Endothelial cell of umbilical vein (primary cell): ENCODE measurements at regions not wholly inside any gene's neighbourhood (a gene's known extent, or its start where the extent isn't known, plus 50 kb on each side); places are given as distances from the start of the nearest gene placed in this dataset.

ENCODE experiments used
- BruUV-seq: library from RNA; stranded (reverse); fragments of 400-500 nt; replicated peaks from 2 replicates; lab custom pipeline; 2021; lab: Mats Ljungman, UMichigan
- CTCF ChIA-PET: fragments of 300-600, 350-600 bp; sonication (Branson Sonifier 250); formaldehyde crosslinking; loops from one replicate; lab custom pipeline; 2021; ENCODE audit warnings: antibody characterized with exemption, inconsistent platforms; lab: Charles Lee
- POLR2A ChIA-PET: fragments of 300-600, 350-600 bp; sonication (Branson Sonifier 250); formaldehyde crosslinking; loops from one replicate; lab custom pipeline; 2021; ENCODE audit warnings: antibody characterized with exemption, inconsistent platforms; lab: Charles Lee
- DNase-seq: peaks from one replicate; pipeline ENCODE4 v3.0.0-alpha.2; 2011; ENCODE audit warnings: low read depth, low spot score
- FAIRE-seq: peaks from 2 replicates; lab custom pipeline; 2011; peaks lifted over from hg19 to GRCh38; lab: Jason Lieb, UNC
- H2AFZ ChIP-seq: 2 replicates; pipeline ENCODE4 v1.6.0; 2012; ENCODE audit warnings: low read depth, low read length, control low read depth, inconsistent platforms
- H3K27ac ChIP-seq: 2 replicates; pipeline ENCODE4 v1.5.1; 2011; ENCODE audit warnings: low read depth, mild to moderate bottlenecking, control low read depth, low read length, moderate library complexity; ENCODE audit not compliant: insufficient read depth
- H3K27me3 ChIP-seq, 2 experiments: 2 replicates each; pipeline versions ENCODE4 v1.6.0 to v1.6.1; 2011; ENCODE audit warnings: low read length in 2 of 2, mixed read lengths in 1 of 2; ENCODE audit not compliant: control insufficient read depth in 2 of 2, insufficient read depth in 2 of 2
- H3K36me3 ChIP-seq, 2 experiments: 2 replicates in 1 of 2; 3 replicates in 1 of 2; pipeline ENCODE4 v1.5.1; 2011; ENCODE audit warnings: low read length in 2 of 2, mild to moderate bottlenecking in 1 of 2, moderate library complexity in 1 of 2; ENCODE audit not compliant: control insufficient read depth in 2 of 2, insufficient read depth in 2 of 2; ENCODE audit errors: extremely low read depth in 1 of 2
- H3K4me1 ChIP-seq: 3 replicates; pipeline ENCODE4 v1.5.1; 2011; ENCODE audit warnings: mild to moderate bottlenecking, low read length; ENCODE audit not compliant: control insufficient read depth, insufficient read depth; ENCODE audit errors: extremely low read depth
- H3K4me2 ChIP-seq: 2 replicates; pipeline ENCODE4 v1.6.1; 2011; ENCODE audit warnings: low read length, control low read depth, mixed read lengths; ENCODE audit not compliant: insufficient read depth
- H3K4me3 ChIP-seq, 3 experiments: fragments of 200-600 bp in 1 of 3; sonication (generic), shearing (Covaris generic) in 1 of 3; replicated peaks in 1 of 3; 2 replicates each; pipeline ENCODE4 v1.5.1; 2011 to 2016; ENCODE audit warnings: control low read depth in 3 of 3, low read length in 3 of 3, mild to moderate bottlenecking in 2 of 3, inconsistent platforms in 1 of 3, low read depth in 1 of 3, moderate library complexity in 1 of 3; ENCODE audit not compliant: insufficient read depth in 1 of 3
- H3K79me2 ChIP-seq: 2 replicates; pipeline ENCODE4 v1.6.0; 2012; ENCODE audit warnings: low read length, inconsistent platforms; ENCODE audit not compliant: control insufficient read depth, insufficient read depth
- H3K9ac ChIP-seq: replicated peaks from 2 replicates; pipeline ENCODE3; 2011; ENCODE audit warnings: low read length, control low read depth; ENCODE audit not compliant: insufficient read depth; ENCODE audit errors: extremely low read depth
- H3K9me1 ChIP-seq: replicated peaks from 3 replicates; pipeline ENCODE4 v1.6.0; 2011; ENCODE audit warnings: mild to moderate bottlenecking, low read length; ENCODE audit not compliant: control insufficient read depth, insufficient read depth; ENCODE audit errors: extremely low read depth
- H3K9me3 ChIP-seq: replicated peaks from 2 replicates; pipeline ENCODE4 v1.5.1; 2012; ENCODE audit warnings: low read length, inconsistent platforms; ENCODE audit not compliant: control insufficient read depth, insufficient read depth
- H4K20me1 ChIP-seq: replicated peaks from 2 replicates; pipeline ENCODE3; 2011; ENCODE audit warnings: mild to moderate bottlenecking, low read length; ENCODE audit not compliant: control insufficient read depth, insufficient read depth; ENCODE audit errors: extremely low read depth
- EZH2 ChIP-seq: IDR thresholded peaks from 2 replicates; pipeline ENCODE4 v1.6.1; 2012; ENCODE audit warnings: borderline replicate concordance, low read depth, mild to moderate bottlenecking, moderate library complexity, low read length, inconsistent platforms; ENCODE audit not compliant: severe bottlenecking
- FOS ChIP-seq: IDR thresholded peaks from 2 replicates; pipeline ENCODE4 v1.6.1; 2011; ENCODE audit warnings: mild to moderate bottlenecking, low read length, moderate library complexity, borderline replicate concordance; ENCODE audit not compliant: insufficient read depth
- GATA2 ChIP-seq: IDR thresholded peaks from 2 replicates; pipeline ENCODE4 v1.7.0; 2011; ENCODE audit warnings: low read depth, mild to moderate bottlenecking, moderate library complexity, mixed read lengths, low read length; ENCODE audit not compliant: insufficient read length, insufficient read depth
- JUN ChIP-seq: IDR thresholded peaks from 2 replicates; pipeline ENCODE4 v1.6.1; 2011; ENCODE audit warnings: borderline replicate concordance, low read depth; ENCODE audit not compliant: insufficient read length, insufficient read depth
- MYC ChIP-seq: IDR thresholded peaks from one replicate; pipeline ENCODE4 v1.6.1; 2011; ENCODE audit warnings: mild to moderate bottlenecking, low read depth, low read length
- POLR2A ChIP-seq: IDR thresholded peaks from 2 replicates; pipeline ENCODE4 v1.6.1; 2012; ENCODE audit warnings: low read depth, mild to moderate bottlenecking, control low read depth, low read length
- POLR2AphosphoS5 ChIP-seq: IDR thresholded peaks from 2 replicates; pipeline ENCODE4 v1.6.1; 2012; ENCODE audit warnings: low read depth, mild to moderate bottlenecking, control low read depth, low read length, moderate library complexity; ENCODE audit not compliant: insufficient read depth
- dilution Hi-C: fragments of 300-500 bp; cut with MboI; formaldehyde crosslinking; loops from one replicate; pipeline ENCODE4 v1.15.0; 2019; ENCODE audit warnings: low sequenced_read_pairs; ENCODE audit not compliant: extremely low pct_ligation_motif_present
- intact Hi-C: fragments of 100-400 bp; cut with micrococcal nuclease; formaldehyde crosslinking; loops from one replicate; pipeline ENCODE4 v1.10.0; 2022
- TF ChIP-seq, protein P1 (sequence below), 2 donors: IDR thresholded peaks; 1 replicate in 1 of 2; 2 replicates in 1 of 2; pipeline ENCODE4 v1.5.1; 2011; ENCODE audit warnings: low read length in 2 of 2, mild to moderate bottlenecking in 2 of 2, moderate library complexity in 2 of 2, control low read depth in 1 of 2, inconsistent platforms in 1 of 2, low read depth in 1 of 2; ENCODE audit not compliant: insufficient read depth in 1 of 2; ENCODE audit errors: extremely low read depth in 1 of 2
- TF ChIP-seq, protein P2 (sequence below): IDR thresholded peaks from 2 replicates; pipeline ENCODE4 v1.6.1; 2011; ENCODE audit not compliant: insufficient read depth, insufficient read length

DNA sequence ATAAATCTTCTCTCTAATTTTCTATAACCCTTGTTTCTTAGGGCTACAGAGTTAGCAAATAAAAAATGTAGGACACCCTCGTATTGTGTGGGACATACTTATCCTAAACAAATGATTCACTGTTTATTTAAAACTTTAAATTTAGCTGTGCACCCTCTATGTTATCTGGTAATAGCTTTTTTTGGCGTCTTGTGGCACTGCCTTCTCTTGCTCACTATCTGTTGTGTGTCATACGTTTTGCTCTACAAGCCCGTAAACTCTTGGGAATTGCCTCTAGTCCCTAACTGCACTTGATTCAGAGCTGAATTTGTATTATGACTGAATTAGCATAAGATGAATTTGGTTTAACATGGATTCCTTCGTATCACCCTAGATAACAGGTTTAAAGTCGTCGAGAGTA lies 144.3 kb upstream of the MYOCD start:
- no peaks in the 10 kb centered on the region for H3K79me2 ChIP-seq
- CTCF ChIA-PET: interaction anchor here (1.0 kb wide), 1 partner anchor 24 kb away, joined by 3 read pairs; no protein-coding TSS in a partner anchor
- no peaks in the 10 kb centered on the region for H3K9me3 ChIP-seq
- no peaks in the 10 kb centered on the region for H4K20me1 ChIP-seq
- dilution Hi-C loops (no loop called here), intact Hi-C loops (no loop called here)
- H3K4me2 ChIP-seq: no peak overlapping the region
- POLR2A ChIA-PET: no interaction called here
- no peak overlapping the region for H3K9ac ChIP-seq
- FAIRE-seq (no peak), DNase-seq (no peak)
- H3K4me3 ChIP-seq: no peak overlapping the region
- H3K27ac ChIP-seq: no peak overlapping the region
- no peaks in the 10 kb centered on the region for H3K4me1 ChIP-seq
- no peaks in the 10 kb centered on the region for H3K9me1 ChIP-seq
- TF ChIP-seq JUN (no peak), MYC (no peak), EZH2 (no peak), POLR2A (no peak), GATA2 (no peak), POLR2AphosphoS5 (no peak), FOS (no peak)
- TF ChIP-seq, protein P1, sequence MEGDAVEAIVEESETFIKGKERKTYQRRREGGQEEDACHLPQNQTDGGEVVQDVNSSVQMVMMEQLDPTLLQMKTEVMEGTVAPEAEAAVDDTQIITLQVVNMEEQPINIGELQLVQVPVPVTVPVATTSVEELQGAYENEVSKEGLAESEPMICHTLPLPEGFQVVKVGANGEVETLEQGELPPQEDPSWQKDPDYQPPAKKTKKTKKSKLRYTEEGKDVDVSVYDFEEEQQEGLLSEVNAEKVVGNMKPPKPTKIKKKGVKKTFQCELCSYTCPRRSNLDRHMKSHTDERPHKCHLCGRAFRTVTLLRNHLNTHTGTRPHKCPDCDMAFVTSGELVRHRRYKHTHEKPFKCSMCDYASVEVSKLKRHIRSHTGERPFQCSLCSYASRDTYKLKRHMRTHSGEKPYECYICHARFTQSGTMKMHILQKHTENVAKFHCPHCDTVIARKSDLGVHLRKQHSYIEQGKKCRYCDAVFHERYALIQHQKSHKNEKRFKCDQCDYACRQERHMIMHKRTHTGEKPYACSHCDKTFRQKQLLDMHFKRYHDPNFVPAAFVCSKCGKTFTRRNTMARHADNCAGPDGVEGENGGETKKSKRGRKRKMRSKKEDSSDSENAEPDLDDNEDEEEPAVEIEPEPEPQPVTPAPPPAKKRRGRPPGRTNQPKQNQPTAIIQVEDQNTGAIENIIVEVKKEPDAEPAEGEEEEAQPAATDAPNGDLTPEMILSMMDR (IDR thresholded peaks at IDR 0.05; ENCODE audit: extremely low read depth in 1 of 2, insufficient read depth in 1 of 2, low read depth in 1 of 2, low read length in 2 of 2): no peak
- TF ChIP-seq, protein P2, sequence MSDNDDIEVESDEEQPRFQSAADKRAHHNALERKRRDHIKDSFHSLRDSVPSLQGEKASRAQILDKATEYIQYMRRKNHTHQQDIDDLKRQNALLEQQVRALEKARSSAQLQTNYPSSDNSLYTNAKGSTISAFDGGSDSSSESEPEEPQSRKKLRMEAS: no peak
- no TSS peak for BruUV-seq
- no peaks in the 10 kb centered on the region for H3K27me3 ChIP-seq
- H2AFZ ChIP-seq: no peak overlapping the region
- no peaks in the 10 kb centered on the region for H3K36me3 ChIP-seq
